Renal cortex interstitium (tissue), 11 donors: ENCODE measurements at regions not wholly inside any gene's neighbourhood (a gene's known extent, or its start where the extent isn't known, plus 50 kb on each side); places are given as distances from the start of the nearest gene placed in this dataset.

ENCODE experiments used
- DNase-seq, 11 donors: peaks; one replicate each; pipeline ENCODE4 v3.0.0-alpha.2; 2013; ENCODE audit warnings: low read depth in 9 of 11, low spot score in 4 of 11; ENCODE audit errors: extremely low read depth in 1 of 11

GRCh38 chr9:2477755-2478154 is 143.8 kb upstream of the VLDLR start:
- no peak for DNase-seq

DNA sequence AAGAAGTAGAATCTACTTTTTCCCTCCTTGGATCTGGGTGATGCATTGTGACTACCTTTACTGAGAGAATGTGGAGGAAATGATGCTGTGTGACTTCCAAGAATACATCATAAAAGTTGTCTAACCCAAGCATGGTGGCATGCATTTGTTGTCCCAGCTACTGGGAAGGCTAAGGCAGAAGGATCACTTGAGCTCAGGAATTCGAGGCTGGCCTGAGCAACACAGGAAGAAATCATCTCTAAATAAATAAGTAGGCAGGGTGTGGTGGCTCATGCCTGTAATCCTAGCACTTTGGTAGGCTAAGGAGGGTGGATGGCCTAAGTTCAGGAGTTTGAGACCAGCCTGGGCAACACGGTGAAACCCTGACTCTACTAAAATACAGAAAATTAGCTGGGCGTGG is 143.2 kb upstream of the VLDLR start:
- no peak for DNase-seq

DNA sequence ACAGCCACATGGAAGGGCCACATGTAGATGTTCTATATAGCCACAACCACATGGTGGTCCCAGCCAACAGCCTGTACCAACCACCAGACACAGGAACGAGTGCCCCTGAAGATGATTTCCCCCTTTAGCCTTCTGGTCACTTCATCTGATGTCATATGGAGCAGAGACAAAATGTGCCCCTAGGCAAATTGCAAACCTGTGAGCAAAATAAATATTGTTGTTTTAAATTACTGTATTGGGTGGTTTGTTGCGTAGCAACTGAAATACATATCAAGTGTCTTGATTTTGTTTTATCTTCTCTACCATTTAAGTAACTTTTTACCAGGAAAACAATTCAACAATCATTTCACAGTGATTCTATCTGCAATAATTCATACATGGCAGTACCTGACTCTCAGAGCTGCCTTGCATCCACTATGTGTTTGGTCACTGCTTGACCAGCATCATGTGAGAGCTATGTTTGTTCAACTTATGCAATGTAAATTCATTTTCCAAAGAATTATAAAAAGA is 142.5 kb upstream of the VLDLR start:
- DNase-seq, result no peak

- no peak for DNase-seq
Measured at GRCh38 chr9:2480255-2480837, 141.2 kb upstream of the VLDLR start.

GRCh38 chr9:2481216-2481615 is 140.4 kb upstream of the VLDLR start:
- no peak for DNase-seq

DNA sequence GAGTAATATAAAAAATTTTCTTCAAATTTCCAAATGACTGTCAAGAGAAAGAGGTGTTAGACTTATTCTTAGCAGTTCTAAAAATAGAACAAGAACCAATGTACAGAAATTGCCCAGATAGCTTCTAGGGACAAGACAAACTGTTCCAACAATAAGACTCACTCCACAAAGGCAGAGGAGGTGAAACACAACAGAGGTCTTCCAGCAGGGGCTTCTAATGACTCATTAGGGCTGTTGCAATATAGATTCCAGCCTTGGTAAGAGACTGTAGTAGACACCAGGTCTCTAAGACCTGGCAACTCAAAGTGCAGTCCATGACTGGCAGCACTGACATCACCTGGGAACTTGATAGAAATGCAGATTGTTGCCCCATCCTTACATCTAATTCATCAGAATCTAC is 134.6 kb upstream of the VLDLR start:
- DNase-seq, result no peak

DNA sequence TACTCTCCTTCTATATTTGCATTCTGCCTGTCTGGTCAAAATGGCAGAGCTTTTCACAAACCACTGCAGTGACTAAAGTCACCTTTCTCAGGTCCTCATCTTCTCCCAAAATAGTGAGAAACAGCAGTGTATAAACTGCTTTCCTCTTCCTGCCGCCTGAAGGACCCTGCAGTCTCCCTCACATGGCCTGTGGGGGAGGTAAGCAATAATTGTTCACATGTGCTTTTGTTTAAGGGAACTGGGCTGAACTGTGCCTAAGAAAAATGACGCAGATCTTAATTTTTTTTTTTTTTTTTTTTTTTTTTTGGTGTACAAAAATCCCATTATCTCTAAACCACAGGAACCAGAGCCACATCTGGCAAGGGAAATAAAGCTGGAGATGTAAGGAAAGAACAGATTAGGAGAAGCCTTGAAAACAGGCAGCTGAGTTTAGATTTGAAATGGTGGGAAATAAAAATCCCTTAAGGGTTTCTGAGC is 131.7 kb upstream of the VLDLR start:
- DNase-seq, result no peak

DNA sequence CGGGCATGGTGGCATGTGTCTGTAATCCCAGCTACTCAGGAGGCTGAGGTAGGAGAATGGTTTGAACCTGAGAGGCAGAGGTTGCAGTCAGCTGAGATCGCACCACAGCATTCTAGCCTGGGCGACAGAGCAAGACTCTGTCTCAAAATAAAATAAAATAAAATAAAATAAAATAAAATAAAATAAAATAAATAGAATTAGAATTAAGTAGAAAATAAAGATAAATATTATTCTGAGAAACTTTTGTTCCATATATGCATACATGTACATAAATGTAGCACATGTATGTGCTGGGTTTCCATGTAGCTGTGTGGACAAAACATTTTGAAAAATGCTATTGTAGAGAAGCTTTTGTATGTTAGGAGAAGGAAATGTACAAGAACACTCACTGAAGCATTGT is 129.4 kb upstream of the VLDLR start:
- no peak for DNase-seq

DNA sequence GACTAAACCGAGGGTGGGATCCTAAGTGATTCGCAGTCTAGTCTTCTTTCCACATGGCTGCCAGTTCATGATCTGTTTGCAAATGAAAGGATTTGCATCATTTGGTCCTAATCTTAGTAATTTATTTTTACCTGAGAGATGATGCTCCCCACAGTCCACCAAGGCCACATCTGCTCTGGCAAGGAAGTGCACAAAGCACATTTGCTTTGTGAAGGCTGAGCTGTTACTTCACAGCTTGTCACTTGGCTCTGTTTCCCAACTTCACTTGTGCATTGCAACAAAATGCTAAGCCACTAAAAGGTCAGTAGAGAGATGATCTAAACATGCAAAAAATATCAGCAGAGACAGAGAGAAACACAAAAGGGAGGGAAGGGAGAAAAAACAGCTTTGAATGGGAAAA is 128.5 kb upstream of the VLDLR start:
- DNase-seq, result no peak

- DNase-seq, result no peak
Measured at GRCh38 chr9:2493529-2493928, 128.1 kb upstream of the VLDLR start.

GRCh38 chr9:2494562-2494961 is 127.0 kb upstream of the VLDLR start:
- DNase-seq, result no peak

- no peak for DNase-seq
Measured at GRCh38 chr9:2495221-2496005, 126.2 kb upstream of the VLDLR start.

GRCh38 chr9:2496169-2496568 is 125.4 kb upstream of the VLDLR start:
- no peak for DNase-seq

GRCh38 chr9:2496934-2497333 is 124.7 kb upstream of the VLDLR start:
- no peak for DNase-seq

DNA sequence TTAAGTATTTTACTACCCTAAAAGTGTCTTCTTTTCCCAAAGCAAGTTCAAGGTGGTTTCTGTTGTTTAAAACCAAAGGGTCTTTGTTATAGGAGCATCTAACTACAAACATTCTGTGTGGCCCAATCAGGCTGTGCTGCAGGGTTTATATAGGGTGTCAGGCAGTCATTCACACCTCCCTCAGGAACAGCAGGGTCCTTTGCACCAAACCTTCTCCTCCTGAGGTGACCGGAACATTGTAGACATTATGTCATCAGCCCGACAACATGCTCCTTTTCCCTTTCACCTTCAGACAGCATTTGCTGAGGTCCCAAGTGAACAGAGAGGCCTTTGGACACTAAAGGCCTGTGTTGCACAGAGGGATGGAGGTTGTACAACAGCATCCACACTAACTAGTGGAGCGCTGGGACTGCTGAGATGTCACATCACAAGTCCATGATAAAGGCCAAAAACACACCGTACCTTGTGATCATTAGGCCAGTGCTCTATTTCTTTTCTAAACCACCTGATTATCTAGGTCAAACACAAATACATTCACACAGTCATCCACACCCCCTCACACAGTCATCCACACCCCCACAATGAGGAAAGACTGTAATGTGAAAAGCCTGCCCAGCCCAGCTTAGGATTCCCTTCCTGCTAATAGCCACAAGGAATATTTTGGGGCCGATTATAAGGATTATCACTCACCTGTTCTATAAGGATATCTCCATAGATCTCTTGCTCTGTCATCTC is 123.8 kb upstream of the VLDLR start:
- no peak for DNase-seq

DNA sequence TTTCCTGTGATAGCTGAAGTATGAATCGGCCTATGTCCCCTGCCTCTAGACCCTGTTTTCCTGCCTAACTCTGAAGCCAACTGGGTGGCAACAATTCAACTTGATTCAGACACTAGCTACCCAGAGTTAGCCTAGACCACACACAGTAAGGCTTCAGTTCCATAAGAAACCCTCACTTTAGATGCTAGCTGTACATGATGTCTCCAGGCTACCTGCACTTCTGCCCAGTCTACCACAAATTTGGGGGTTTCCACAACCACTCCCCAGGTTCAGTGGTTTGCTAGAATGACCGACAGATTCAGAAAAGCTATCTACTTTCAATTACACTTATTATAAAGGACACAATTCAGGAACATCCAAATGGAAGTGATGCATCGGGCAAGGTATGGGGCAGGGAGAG is 119.4 kb upstream of the VLDLR start:
- DNase-seq, result no peak

DNA sequence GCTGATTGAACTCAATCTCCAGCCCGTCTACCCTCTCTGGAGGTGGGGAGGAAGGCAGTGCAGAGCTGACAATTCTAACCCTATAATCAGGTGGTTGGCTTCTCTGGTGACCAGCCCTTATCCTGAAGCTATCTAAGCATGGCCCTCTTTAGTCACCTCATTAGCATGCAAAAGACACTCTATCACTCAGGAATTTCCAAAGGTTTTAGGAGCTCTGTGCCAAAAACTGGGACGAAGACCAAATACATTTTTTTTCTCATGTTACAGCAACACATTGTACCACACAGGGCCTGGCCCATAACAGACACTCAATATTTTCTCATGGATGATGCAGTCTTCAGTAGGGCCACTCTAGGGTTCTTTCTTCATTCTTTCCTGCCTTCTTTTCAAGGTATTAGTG is 118.8 kb upstream of the VLDLR start:
- no peak for DNase-seq

- DNase-seq, result peak in 2 of 11 donors; percentile 21 to 30
Measured at GRCh38 chr9:2506321-2506720, 115.3 kb upstream of the VLDLR start.

- DNase-seq, result no peak
Measured at GRCh38 chr9:2523591-2523990, 98.0 kb upstream of the VLDLR start.

DNA sequence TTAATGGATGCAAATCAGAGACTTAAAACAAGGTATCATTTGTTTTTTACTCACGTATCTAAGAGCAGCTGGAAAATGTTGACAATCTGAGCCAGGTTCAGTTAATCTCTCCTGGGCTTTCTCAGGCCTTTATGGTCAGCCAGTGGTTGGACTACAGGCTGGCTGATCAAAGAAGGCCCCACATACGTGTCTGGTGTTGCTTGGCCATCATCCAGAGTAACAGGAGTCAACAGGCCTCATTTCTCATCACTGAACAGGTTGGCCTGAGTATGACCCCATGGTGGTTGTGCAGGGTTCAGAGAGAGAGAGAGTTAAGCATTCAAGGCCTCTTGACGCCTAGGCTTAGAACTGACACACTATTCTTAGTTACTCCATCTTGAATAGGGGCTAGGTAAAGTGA is 97.0 kb upstream of the VLDLR start:
- no peak for DNase-seq
